Left lung (tissue), 4 donors: ENCODE measurements at regions not wholly inside any gene's neighbourhood (a gene's known extent, or its start where the extent isn't known, plus 50 kb on each side); places are given as distances from the start of the nearest gene placed in this dataset.
A peak's percentile ranks its signal among the peaks of the same experiment; 100 is the strongest.

Experiments used
- ATAC-seq: fragments of 200-7000 bp; cut with Tn5 transposase; one replicate; pipeline ENCODE4 v1.9.1; 2020; ENCODE audit warnings: moderate library complexity
- DNase-seq, 4 donors: peaks; one replicate each; pipeline ENCODE4 v3.0.0-alpha.2; 2013 to 2020
- H3K27ac ChIP-seq, 2 donors: fragments of 200-600 bp; sonication (generic) in 1 of 2; one replicate each; pipeline versions ENCODE4 v1.5.0 to v1.8.0; 2020 to 2021
- H3K27me3 ChIP-seq, 2 donors: fragments of 200-600 bp; sonication (generic) in 1 of 2; one replicate each; pipeline versions ENCODE4 v1.5.0 to v1.8.0; 2020 to 2021
- H3K36me3 ChIP-seq, 2 donors: fragments of 200-600 bp; sonication (generic) in 1 of 2; one replicate each; pipeline versions ENCODE4 v1.5.0 to v1.8.0; 2020 to 2021
- H3K4me1 ChIP-seq, 2 donors: fragments of 200-600 bp; one replicate each; pipeline ENCODE4 v1.8.0; 2021
- H3K4me3 ChIP-seq, 2 donors: fragments of 200-600 bp; sonication (generic) in 1 of 2; one replicate each; pipeline versions ENCODE4 v1.5.0 to v1.8.0; 2020 to 2021; ENCODE audit warnings: mild to moderate bottlenecking in 1 of 2
- H3K9me3 ChIP-seq, 2 donors: fragments of 200-600 bp; sonication (generic) in 1 of 2; one replicate each; pipeline versions ENCODE4 v1.5.0 to v1.8.0; 2020 to 2021
- CTCF ChIP-seq, 2 donors: fragments of 200-600 bp; sonication (generic) in 1 of 2; IDR thresholded peaks; one replicate each; pipeline versions ENCODE4 v1.5.0 to v1.8.0; 2021; ENCODE audit warnings: antibody characterized with exemption in 2 of 2
- intact Hi-C, 2 donors: fragments of 100-400 bp; cut with DNase I; formaldehyde crosslinking; loops; one replicate each; pipeline versions ENCODE4 v1.11.2 to v1.14.2; 2022
- donor health status: DM: no; HTN: yes; CAD: no.
- donor health status: DM: no; HTN: no; CAD: no.

- Histone ChIP-seq H3K4me3 (no peak overlapping the region), H3K4me1 (peaks cover 0 to 44% of the 10 kb centered on the region in 2 donors), H3K27me3 (no peaks in the 10 kb centered on the region), H3K9me3 (no peaks in the 10 kb centered on the region), H3K27ac (no peak overlapping the region), H3K36me3 (no peaks in the 10 kb centered on the region)
- intact Hi-C loops = no loop called here
- TF ChIP-seq CTCF (IDR thresholded peaks at IDR 0.05) = no peak
- no peak for DNase-seq
- ATAC-seq = peak; percentile 78
Measured at GRCh38 chr5:54835647-54836046, 149.7 kb downstream of the ESM1 start.

DNA sequence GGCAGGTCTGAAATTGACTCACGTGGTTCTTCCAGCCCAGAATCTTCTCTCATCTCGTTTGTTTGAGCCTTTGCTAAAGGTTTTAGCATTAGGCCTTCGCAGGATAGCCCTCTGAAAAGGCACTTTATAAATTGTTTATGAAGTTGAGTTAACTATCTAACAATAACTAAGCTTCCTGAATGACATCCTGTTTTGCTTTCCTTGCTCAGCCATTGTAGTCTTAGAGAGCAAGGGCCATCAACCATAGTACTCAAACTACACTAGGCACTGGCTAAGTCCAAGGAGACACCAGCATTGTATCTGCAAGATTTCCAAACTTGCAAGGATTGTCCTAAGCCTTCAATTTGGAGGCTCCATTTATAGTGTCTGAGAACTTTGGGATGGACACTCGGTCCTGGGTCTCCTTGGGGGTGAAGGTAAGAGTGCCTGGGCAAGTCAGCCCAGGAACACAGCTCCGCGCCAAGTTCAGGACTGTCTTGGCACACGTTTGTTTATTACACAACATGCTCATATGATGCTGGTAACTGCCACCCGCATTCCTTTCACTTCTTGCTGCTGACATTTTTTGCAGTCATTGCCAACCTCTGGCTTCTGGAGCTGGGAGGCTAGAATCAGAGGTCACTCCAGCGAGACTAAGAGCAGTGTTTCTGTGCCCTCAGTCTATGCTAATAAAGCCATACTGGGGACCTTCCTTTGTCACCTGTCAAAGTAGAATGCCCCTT lies 151.1 kb downstream of the ESM1 start:
- intact Hi-C loops = no loop called here
- ATAC-seq (no peak), DNase-seq (no peak)
- Histone ChIP-seq H3K36me3 (no peaks in the 10 kb centered on the region), H3K27ac (no peak overlapping the region), H3K4me3 (no peak overlapping the region), H3K27me3 (no peaks in the 10 kb centered on the region), H3K4me1 (peaks cover 0 to 44% of the 10 kb centered on the region in 2 donors), H3K9me3 (no peaks in the 10 kb centered on the region)
- no peak for TF ChIP-seq CTCF (IDR thresholded peaks at IDR 0.05)

- Histone ChIP-seq H3K4me1 (peaks cover 0 to 44% of the 10 kb centered on the region in 2 donors), H3K27me3 (no peaks in the 10 kb centered on the region), H3K36me3 (no peaks in the 10 kb centered on the region), H3K27ac (peak overlapping the region in 1 of 2 donors; percentile 56), H3K4me3 (no peak overlapping the region), H3K9me3 (no peaks in the 10 kb centered on the region)
- ATAC-seq = no peak
- intact Hi-C loops = no loop called here
- no peak for DNase-seq
- TF ChIP-seq CTCF (IDR thresholded peaks at IDR 0.05) = no peak
Measured at GRCh38 chr5:54833590-54833989, 151.8 kb downstream of the ESM1 start.

DNA sequence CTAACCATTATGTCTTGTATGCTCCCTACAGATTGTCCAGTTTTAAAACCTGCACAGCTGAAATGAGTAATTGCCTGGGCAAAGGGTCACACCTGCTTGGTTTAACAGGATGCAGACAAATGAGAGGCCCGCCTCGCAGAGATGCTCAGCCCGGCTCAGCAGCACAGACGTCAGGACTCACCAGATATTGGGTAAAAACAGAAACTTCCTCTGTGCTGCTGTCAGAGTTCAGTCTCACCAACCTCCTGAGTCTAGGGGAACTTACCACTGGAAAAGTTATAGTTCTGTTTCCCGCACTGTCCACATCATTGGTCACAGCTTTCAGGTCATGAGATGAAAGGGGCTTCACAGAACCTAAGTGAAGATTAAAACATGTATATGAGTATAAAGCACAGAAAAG lies 152.5 kb downstream of the ESM1 start:
- ATAC-seq = peak; percentile 57
- Histone ChIP-seq H3K9me3 (no peaks in the 10 kb centered on the region), H3K4me1 (peaks cover 0 to 44% of the 10 kb centered on the region in 2 donors), H3K27ac (peak overlapping the region in 1 of 2 donors; percentile 56), H3K27me3 (no peaks in the 10 kb centered on the region), H3K36me3 (no peaks in the 10 kb centered on the region), H3K4me3 (no peak overlapping the region)
- no peak for TF ChIP-seq CTCF (IDR thresholded peaks at IDR 0.05)
- intact Hi-C loops = no loop called here
- peak in 1 of 4 donors; percentile 8 for DNase-seq

GRCh38 chr5:54832045-54832444 lies 153.3 kb downstream of the ESM1 start:
- H3K4me3 ChIP-seq = no peak overlapping the region
- no peaks in the 10 kb centered on the region for H3K9me3 ChIP-seq
- H3K27ac ChIP-seq = no peak overlapping the region
- intact Hi-C loops = no loop called here
- no peak for DNase-seq
- no peak for TF ChIP-seq CTCF (IDR thresholded peaks at IDR 0.05)
- H3K36me3 ChIP-seq = no peaks in the 10 kb centered on the region
- ATAC-seq = no peak
- no peaks in the 10 kb centered on the region for H3K27me3 ChIP-seq
- peaks cover 0 to 38% of the 10 kb centered on the region in 2 donors for H3K4me1 ChIP-seq
